ENCODE measurements at regions not wholly inside any gene's neighbourhood (a gene's known extent, or its start where the extent isn't known, plus 50 kb on each side); places are given as distances from the start of the nearest gene placed in this dataset.

DNA sequence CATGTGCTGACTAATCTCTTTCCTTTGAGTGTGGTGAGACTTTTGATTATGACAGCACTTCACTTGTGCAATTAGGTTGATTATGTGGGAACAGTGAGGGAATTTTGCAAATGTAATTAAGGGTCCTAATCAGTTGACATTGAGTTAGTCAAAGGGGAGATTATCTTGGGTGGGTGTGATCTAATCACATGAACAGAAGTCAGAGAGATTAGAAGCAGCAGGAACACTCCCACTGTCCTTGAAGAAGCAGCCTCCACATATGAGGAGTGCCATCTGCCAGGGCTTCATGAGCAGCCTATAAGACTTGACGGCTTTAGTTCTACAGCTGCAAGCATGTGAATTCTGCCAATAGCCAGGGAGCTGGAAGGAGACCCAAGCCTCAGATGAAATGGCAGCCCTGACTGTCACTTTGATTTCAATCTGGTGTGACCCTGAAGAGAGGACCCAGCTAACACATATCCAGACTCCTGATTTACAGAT lies 89.4 kb upstream of the APCDD1 start:
- no peaks in the 10 kb centered on the region for H3K36me3 ChIP-seq
- no peak for DNase-seq (ENCODE audit: low spot score in 2 of 2)
- peaks cover 0 to 17% of the 10 kb centered on the region in 2 donors for H3K9me3 ChIP-seq
- intact Hi-C loops (cut with DNase I; ENCODE audit: low total_unique reads), result no loop called here
- TF ChIP-seq, protein P1, sequence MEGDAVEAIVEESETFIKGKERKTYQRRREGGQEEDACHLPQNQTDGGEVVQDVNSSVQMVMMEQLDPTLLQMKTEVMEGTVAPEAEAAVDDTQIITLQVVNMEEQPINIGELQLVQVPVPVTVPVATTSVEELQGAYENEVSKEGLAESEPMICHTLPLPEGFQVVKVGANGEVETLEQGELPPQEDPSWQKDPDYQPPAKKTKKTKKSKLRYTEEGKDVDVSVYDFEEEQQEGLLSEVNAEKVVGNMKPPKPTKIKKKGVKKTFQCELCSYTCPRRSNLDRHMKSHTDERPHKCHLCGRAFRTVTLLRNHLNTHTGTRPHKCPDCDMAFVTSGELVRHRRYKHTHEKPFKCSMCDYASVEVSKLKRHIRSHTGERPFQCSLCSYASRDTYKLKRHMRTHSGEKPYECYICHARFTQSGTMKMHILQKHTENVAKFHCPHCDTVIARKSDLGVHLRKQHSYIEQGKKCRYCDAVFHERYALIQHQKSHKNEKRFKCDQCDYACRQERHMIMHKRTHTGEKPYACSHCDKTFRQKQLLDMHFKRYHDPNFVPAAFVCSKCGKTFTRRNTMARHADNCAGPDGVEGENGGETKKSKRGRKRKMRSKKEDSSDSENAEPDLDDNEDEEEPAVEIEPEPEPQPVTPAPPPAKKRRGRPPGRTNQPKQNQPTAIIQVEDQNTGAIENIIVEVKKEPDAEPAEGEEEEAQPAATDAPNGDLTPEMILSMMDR (IDR thresholded peaks at IDR 0.05), result no peak
- TF ChIP-seq POLR2AphosphoS5 (IDR thresholded peaks at IDR 0.05) (no peak), POLR2A (IDR thresholded peaks at IDR 0.05) (no peak)
- no peaks in the 10 kb centered on the region for H3K27me3 ChIP-seq
- no peaks in the 10 kb centered on the region for H3K4me1 ChIP-seq
- no peak overlapping the region for H3K4me3 ChIP-seq
- no peak overlapping the region for H3K27ac ChIP-seq

GRCh38 chr18:10365901-10366300 lies 88.5 kb upstream of the APCDD1 start:
- Histone ChIP-seq H3K27ac (no peak overlapping the region), H3K36me3 (no peaks in the 10 kb centered on the region), H3K4me3 (no peak overlapping the region), H3K27me3 (no peaks in the 10 kb centered on the region), H3K9me3 (peaks cover 0 to 17% of the 10 kb centered on the region in 2 donors), H3K4me1 (no peaks in the 10 kb centered on the region)
- no peak for DNase-seq (ENCODE audit: low spot score in 2 of 2)
- intact Hi-C loops (cut with DNase I; ENCODE audit: low total_unique reads), result no loop called here
- no peak for TF ChIP-seq POLR2A (IDR thresholded peaks at IDR 0.05)
- TF ChIP-seq, protein P1 (IDR thresholded peaks at IDR 0.05), result no peak
- TF ChIP-seq POLR2AphosphoS5 (IDR thresholded peaks at IDR 0.05), result no peak

DNA sequence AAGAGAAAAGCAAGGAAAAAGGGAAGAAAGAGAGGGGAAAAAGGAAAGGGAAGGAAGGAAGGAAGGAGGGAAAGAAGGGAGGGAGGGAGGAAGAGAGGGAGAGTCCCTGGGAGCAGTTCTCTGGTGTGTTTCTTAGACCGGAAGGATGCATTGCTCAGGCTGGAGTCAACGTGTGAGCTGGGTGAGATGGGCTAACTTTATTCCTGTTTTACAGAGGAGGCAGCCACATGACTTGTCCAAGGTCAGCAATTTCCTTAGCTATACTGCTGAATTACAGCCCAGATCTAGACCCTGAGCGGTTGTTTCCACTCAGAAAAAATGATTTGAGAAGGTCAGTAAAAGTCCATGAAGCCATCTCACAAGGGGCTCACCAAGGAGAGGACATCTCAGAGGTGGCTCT lies 86.6 kb upstream of the APCDD1 start:
- no peaks in the 10 kb centered on the region for H3K4me1 ChIP-seq
- no peak overlapping the region for H3K4me3 ChIP-seq
- H3K27me3 ChIP-seq, result no peaks in the 10 kb centered on the region
- H3K27ac ChIP-seq, result no peak overlapping the region
- intact Hi-C loops (cut with DNase I; ENCODE audit: low total_unique reads), result no loop called here
- TF ChIP-seq, protein P1 (IDR thresholded peaks at IDR 0.05), result no peak
- no peak for TF ChIP-seq POLR2A (IDR thresholded peaks at IDR 0.05)
- no peak for DNase-seq (ENCODE audit: low spot score in 2 of 2)
- H3K36me3 ChIP-seq, result no peaks in the 10 kb centered on the region
- peaks cover 0 to 17% of the 10 kb centered on the region in 2 donors for H3K9me3 ChIP-seq

DNA sequence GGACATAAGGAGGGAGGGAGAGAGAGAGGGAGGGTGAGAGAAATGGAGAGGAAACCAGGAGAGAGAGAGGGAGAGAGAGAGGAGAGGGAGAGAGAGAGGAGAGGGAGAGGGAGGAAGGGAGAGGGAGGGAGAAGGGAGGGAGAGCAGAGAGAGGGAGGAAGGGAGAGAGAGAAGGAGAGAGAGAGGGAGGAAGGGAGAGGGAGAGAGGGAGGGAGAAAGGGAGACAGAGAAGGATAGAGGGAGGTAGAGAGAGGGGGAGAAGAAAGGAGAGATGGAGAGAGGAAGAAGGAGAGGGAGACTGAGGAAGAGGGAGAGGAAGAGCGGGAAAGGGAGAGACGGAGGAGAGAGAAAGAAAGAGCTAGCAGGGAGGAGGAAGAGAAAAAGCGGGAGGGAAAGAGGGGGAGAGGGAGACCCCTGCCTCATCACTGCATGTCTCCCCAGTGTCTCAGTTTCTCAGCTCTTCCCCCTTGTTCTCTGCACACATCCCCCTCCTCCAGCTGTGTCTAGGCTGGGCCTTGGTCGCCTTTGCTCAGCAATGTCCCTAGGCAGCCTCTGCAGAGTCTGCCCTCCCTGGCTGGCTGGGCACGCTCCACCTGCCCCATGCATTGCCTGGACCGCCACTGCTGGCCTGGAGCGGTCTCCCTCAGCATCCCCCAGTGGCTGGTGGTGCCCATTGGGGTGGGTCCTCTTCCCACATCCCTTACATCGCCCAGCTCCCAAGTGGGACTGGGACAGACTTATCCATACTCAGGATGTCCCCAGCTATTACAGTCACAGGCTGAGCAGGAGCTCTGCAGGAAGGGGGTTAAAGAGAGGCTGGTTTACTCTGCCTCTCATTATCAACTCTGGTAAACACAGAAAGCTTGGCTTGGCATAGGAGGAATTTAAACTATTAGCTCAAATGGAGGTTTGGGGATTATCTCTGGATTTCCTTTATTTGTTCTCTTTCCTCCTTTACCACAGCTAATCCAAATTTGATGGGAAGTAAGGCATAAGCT lies 85.7 kb upstream of the APCDD1 start:
- Histone ChIP-seq H3K27me3 (no peaks in the 10 kb centered on the region), H3K4me3 (no peak overlapping the region), H3K27ac (no peak overlapping the region), H3K36me3 (no peaks in the 10 kb centered on the region), H3K4me1 (no peaks in the 10 kb centered on the region), H3K9me3 (peaks cover 0 to 14% of the 10 kb centered on the region in 2 donors)
- intact Hi-C loops (cut with DNase I; ENCODE audit: low total_unique reads), result no loop called here
- TF ChIP-seq, protein P1 (IDR thresholded peaks at IDR 0.05), result no peak
- no peak for TF ChIP-seq POLR2A (IDR thresholded peaks at IDR 0.05)
- TF ChIP-seq POLR2AphosphoS5 (IDR thresholded peaks at IDR 0.05), result no peak
- no peak for DNase-seq (ENCODE audit: low spot score in 2 of 2)

- Histone ChIP-seq H3K4me3 (no peak overlapping the region), H3K9me3 (no peaks in the 10 kb centered on the region), H3K36me3 (no peaks in the 10 kb centered on the region), H3K4me1 (no peaks in the 10 kb centered on the region), H3K27me3 (no peaks in the 10 kb centered on the region), H3K27ac (no peak overlapping the region)
- intact Hi-C loops (cut with DNase I; ENCODE audit: low total_unique reads), result no loop called here
- no peak for DNase-seq (ENCODE audit: low spot score in 2 of 2)
- no peak for TF ChIP-seq POLR2A (IDR thresholded peaks at IDR 0.05)
- TF ChIP-seq POLR2AphosphoS5 (IDR thresholded peaks at IDR 0.05), result no peak
- TF ChIP-seq, protein P1 (IDR thresholded peaks at IDR 0.05), result no peak
Measured at GRCh38 chr18:10370716-10371115, 83.7 kb upstream of the APCDD1 start.

Data from breast epithelium (tissue), 4 donors.